Heart right ventricle (tissue), 16 donors: ENCODE measurements at regions not wholly inside any gene's neighbourhood (a gene's known extent, or its start where the extent isn't known, plus 50 kb on each side); places are given as distances from the start of the nearest gene placed in this dataset.

Source experiments
- ATAC-seq, 8 donors: fragments of 200-7000 bp; cut with Tn5 transposase; one replicate each; pipeline ENCODE4 v1.9.1; 2020; ENCODE audit warnings: mild to moderate bottlenecking in 8 of 8, moderate library complexity in 8 of 8, moderate number of reproducible peaks in 1 of 8
- DNase-seq, 2 donors: peaks; one replicate each; pipeline ENCODE4 v3.0.0-alpha.2; 2020
- H3K27ac ChIP-seq, 10 donors: fragments of 200-600 bp; sonication (generic) in 2 of 10; one replicate each; pipeline versions ENCODE4 v1.5.0 to v1.8.0; 2020 to 2022; ENCODE audit warnings: mild to moderate bottlenecking in 3 of 10
- H3K27me3 ChIP-seq, 7 donors: fragments of 200-600 bp; one replicate each; pipeline ENCODE4 v1.8.0; 2021 to 2022; ENCODE audit warnings: mild to moderate bottlenecking in 2 of 7
- H3K36me3 ChIP-seq, 9 donors: fragments of 200-600 bp; sonication (generic) in 1 of 9; one replicate each; pipeline versions ENCODE4 v1.5.0 to v1.8.0; 2020 to 2022; ENCODE audit warnings: mild to moderate bottlenecking in 2 of 9
- H3K4me1 ChIP-seq, 9 donors: fragments of 200-600 bp; sonication (generic) in 1 of 9; one replicate each; pipeline versions ENCODE4 v1.5.0 to v1.8.0; 2020 to 2022; ENCODE audit warnings: mild to moderate bottlenecking in 4 of 9
- H3K4me3 ChIP-seq, 10 donors: fragments of 200-600 bp; sonication (generic) in 2 of 10; one replicate each; pipeline versions ENCODE4 v1.5.0 to v1.8.0; 2020 to 2022; ENCODE audit warnings: mild to moderate bottlenecking in 7 of 10, moderate library complexity in 2 of 10
- H3K9me3 ChIP-seq, 11 donors: fragments of 200-600 bp in 10 of 11; sonication (generic) in 2 of 11; one replicate each; pipeline versions ENCODE4 v1.5.0 to v1.8.0; 2013 to 2022; ENCODE audit warnings: mild to moderate bottlenecking in 2 of 11, control low read depth in 1 of 11, moderate library complexity in 1 of 11
- WGBS, 2 donors: extraction: QIAGEN DNeasy Blood & Tissue Kit; methylation state at CpG; one replicate each; pipeline ENCODE4 v1.1.7; 2013; ENCODE audit warnings: inconsistent platforms in 1 of 2; 5-methylcytosine and 5-hydroxymethylcytosine counted together
- intact Hi-C, 10 donors: fragments of 100-400 bp; cut with DNase I; formaldehyde crosslinking; loops; one replicate each; pipeline versions ENCODE4 v1.11.1 to v1.14.2; 2022
- TF ChIP-seq, protein P1 (sequence below), 9 donors: fragments of 200-600 bp; sonication (generic) in 2 of 9; IDR thresholded peaks; one replicate each; pipeline versions ENCODE4 v1.5.0 to v1.8.0; 2021 to 2022; ENCODE audit warnings: antibody characterized with exemption in 9 of 9, mild to moderate bottlenecking in 5 of 9, moderate library complexity in 1 of 9
- donor health status: Arrhythmogenic right ventricular cardiomyopathy.
- donor health status: ischemic (EF 13 %, LVEDD 7.1; RV severe dilation, severe dysfunction).
- donor health status: healthy with polysubstance abuse.
- donor health status: DM: no; HTN: yes; CAD: no.
- donor health status: DM: no; HTN: no; CAD: no.
- donor health status: ischemic (EF 25% LVEDD 6.9; RV normal size, moderate dysfunction).
- donor health status: ischemic (EF 25% LVEDD 5.7; RV mildly dilated, moderate dysfunction).
- donor health status: healthy.
- donor health status: DM: yes; HTN: yes; CAD: no.
- donor health status: Ischemic cardiomyopathy.
- donor health status: ischemic (EF 35%, LVEDD 5.7; RV mildly dilated, moderate dysfunction).
- donor health status: nonischemic (EF 11% LVEDD 7.7; RV severe dilation, severe dysfunction).
- donor health status: DM: yes; HTN: yes; CAD: no.
- donor health status: PGD.
- donor health status: ischemic (EF 29% LVEDD 5.4; RV normal size, mild dysfunction).
- donor health status: nonischemic (EF 23%, LVEDD 6.1; RV moderate dilation, normal function).

DNA sequence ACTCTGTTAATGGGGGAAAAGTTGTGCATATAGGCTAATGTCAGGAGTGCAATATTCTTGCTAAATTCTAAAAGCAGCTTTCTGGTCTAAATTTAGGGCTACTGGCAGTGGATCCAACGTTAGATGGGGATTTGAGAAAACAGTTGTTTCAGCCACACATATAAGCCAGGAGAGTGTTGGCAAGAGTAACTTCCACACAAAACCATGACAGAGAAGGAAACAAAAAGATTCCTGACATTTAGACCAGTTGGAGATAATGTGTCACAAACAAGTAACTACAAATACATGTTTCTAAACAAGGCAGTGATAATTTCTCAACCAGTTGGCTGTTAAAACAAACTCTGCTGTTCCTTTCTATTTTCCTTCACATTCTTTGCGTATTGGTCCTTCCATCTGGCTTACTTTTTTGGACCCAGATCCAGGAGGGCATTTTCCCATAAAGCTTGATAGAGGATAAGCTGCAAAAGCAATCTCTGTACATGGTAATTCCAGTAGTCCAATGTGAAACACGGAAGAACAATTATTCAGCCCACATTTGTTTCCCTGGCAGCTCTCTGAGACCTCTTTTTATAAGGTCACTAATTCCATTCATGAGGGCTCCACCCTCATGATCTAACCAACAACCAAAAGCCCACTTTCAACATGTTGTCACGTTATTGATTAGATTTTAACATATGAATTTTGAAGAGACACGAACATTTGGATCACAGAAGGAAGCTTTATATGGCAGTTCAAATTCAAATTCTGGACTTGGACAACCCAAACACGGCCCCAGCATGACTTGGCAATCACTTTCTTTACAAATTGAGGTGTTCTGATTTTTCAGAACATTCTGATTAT is 1888.6 kb downstream of the MRPL39 start:
- peaks cover 0 to 10% (median 0%) of the 10 kb centered on the region in 11 donors for H3K9me3 ChIP-seq
- no peak overlapping the region for H3K27ac ChIP-seq
- DNase-seq: no peak
- H3K36me3 ChIP-seq: no peaks in the 10 kb centered on the region
- H3K4me1 ChIP-seq: no peaks in the 10 kb centered on the region
- intact Hi-C loops: no loop called here
- WGBS, 2 donors: 55 to 67% methylated on average over 6 of the region's 6 CpGs
- no peak overlapping the region for H3K4me3 ChIP-seq
- TF ChIP-seq, protein P1, sequence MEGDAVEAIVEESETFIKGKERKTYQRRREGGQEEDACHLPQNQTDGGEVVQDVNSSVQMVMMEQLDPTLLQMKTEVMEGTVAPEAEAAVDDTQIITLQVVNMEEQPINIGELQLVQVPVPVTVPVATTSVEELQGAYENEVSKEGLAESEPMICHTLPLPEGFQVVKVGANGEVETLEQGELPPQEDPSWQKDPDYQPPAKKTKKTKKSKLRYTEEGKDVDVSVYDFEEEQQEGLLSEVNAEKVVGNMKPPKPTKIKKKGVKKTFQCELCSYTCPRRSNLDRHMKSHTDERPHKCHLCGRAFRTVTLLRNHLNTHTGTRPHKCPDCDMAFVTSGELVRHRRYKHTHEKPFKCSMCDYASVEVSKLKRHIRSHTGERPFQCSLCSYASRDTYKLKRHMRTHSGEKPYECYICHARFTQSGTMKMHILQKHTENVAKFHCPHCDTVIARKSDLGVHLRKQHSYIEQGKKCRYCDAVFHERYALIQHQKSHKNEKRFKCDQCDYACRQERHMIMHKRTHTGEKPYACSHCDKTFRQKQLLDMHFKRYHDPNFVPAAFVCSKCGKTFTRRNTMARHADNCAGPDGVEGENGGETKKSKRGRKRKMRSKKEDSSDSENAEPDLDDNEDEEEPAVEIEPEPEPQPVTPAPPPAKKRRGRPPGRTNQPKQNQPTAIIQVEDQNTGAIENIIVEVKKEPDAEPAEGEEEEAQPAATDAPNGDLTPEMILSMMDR (IDR thresholded peaks at IDR 0.05): no peak
- no peaks in the 10 kb centered on the region for H3K27me3 ChIP-seq
- no peak for ATAC-seq

DNA sequence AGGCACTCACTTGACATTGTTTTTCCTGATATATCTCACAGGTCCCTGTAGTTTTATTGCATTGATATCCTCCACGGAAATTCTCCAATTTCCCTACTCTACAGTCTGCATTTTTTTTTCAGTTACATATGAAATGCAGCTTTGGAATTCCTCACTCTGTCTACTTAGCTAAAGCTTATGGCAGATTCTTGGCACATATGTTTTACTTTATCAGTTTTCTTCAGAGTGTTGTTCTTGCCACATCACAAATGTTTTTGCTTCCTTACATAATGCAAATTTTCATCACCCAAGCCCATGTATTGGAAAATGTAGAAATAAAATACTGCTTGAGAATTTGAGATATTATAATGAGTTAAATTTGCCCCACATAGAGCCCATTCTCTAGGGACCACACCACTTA is 1895.1 kb downstream of the MRPL39 start:
- Histone ChIP-seq H3K4me1 (no peaks in the 10 kb centered on the region), H3K27ac (no peak overlapping the region), H3K9me3 (peaks cover 0 to 10% (median 0%) of the 10 kb centered on the region in 11 donors), H3K27me3 (no peaks in the 10 kb centered on the region), H3K36me3 (no peaks in the 10 kb centered on the region), H3K4me3 (no peak overlapping the region)
- no peak for ATAC-seq
- DNase-seq: no peak
- 43 to 45% methylated on average over 1 of the region's 1 CpG for WGBS, 2 donors
- TF ChIP-seq, protein P1 (IDR thresholded peaks at IDR 0.05): no peak
- intact Hi-C loops: no loop called here

DNA sequence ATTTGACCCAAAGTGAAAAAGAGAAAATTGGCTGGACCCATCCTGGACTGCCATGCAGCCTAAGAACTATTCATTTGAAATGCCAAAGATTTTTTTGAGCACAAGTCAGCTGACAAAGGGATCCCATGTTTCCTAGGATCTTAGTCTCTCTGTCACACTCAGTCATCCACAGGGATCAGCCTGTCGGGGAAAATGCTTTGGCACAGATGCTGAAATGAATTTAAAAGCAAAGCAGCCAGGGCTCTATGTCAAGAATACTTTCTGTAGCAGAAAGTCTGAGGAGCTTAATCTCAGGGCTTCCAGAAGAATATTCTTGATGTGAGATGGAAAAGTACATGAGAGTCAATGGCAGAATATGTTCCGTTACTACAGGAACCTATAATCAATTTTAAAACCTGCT is 1900.8 kb downstream of the MRPL39 start:
- H3K4me1 ChIP-seq: no peaks in the 10 kb centered on the region
- ATAC-seq: no peak
- no peak overlapping the region for H3K27ac ChIP-seq
- 72% methylated on average over 2 of the region's 2 CpGs for WGBS, 2 donors
- no peak overlapping the region for H3K4me3 ChIP-seq
- no peaks in the 10 kb centered on the region for H3K27me3 ChIP-seq
- no peak for DNase-seq
- H3K36me3 ChIP-seq: no peaks in the 10 kb centered on the region
- TF ChIP-seq, protein P1 (IDR thresholded peaks at IDR 0.05): no peak
- H3K9me3 ChIP-seq: no peaks in the 10 kb centered on the region
- intact Hi-C loops: no loop called here

DNA sequence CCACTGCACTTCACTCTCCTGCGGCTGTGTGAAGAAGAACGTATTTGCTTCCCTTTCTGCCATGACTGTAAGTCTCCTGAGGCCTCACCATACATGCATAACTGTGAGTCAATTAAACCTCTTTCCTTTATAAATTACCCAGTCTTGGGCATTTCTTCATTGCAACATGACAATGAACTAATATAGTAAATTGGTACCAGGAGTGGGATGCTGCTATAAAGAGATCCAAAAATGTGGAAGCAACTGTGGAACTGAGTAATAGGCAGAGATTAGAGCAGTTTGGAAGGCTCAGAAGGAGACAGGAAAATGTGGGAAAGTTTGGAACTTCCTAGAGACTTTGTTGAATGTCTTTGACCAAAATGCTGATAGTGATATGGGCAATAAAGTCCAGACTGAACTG is 1907.9 kb downstream of the MRPL39 start:
- Histone ChIP-seq H3K36me3 (no peaks in the 10 kb centered on the region), H3K27ac (no peak overlapping the region), H3K4me1 (no peaks in the 10 kb centered on the region), H3K27me3 (no peaks in the 10 kb centered on the region), H3K4me3 (no peak overlapping the region), H3K9me3 (peaks cover 0 to 25% (median 13%) of the 10 kb centered on the region in 11 donors)
- intact Hi-C loops: no loop called here
- WGBS, 2 donors: 86 to 96% methylated on average over 2 of the region's 2 CpGs
- ATAC-seq: no peak
- TF ChIP-seq, protein P1 (IDR thresholded peaks at IDR 0.05): no peak
- no peak for DNase-seq
